ENCODE measurements at regions not wholly inside any gene's neighbourhood (a gene's known extent, or its start where the extent isn't known, plus 50 kb on each side); places are given as distances from the start of the nearest gene placed in this dataset.

GRCh38 chr4:123784626-123785025 lies 388.0 kb downstream of the SPRY1 start:
- DNase-seq: no peak
- ChIA-PET CTCF (no interaction called here), POLR2A (no interaction called here)
- H3K4me3 Mint-ChIP-seq: no peak overlapping the region
- no peaks in the 10 kb centered on the region for H3K27me3 Mint-ChIP-seq
- no peaks in the 10 kb centered on the region for H3K4me1 Mint-ChIP-seq
- H3K36me3 Mint-ChIP-seq (ENCODE audit: low read depth): no peaks in the 10 kb centered on the region
- no peak overlapping the region for H3K27ac Mint-ChIP-seq
- no peaks in the 10 kb centered on the region for H3K9me3 Mint-ChIP-seq

DNA sequence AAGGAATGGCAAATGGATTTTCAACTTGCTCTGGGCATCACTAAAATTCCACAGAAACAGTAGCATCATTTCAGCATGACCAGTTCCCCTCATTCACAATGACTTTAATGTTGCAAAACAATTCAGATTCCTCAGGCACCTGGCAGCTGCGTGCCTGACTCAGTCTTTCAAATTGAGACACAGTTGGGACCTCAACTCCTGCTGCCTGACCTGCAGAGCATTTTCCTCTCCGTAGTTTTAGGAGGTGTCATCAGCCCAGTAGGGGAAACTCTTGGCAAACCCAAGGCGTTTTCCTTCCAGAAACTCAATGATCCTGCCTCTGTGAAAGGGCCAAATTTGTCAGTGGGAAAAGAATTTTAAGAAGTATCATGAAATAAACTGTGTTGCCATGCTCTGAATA lies 388.9 kb downstream of the SPRY1 start:
- POLR2A ChIA-PET: no interaction called here

GRCh38 chr4:123786163-123786915 lies 389.7 kb downstream of the SPRY1 start:
- no peaks in the 10 kb centered on the region for H3K9me3 Mint-ChIP-seq
- ChIA-PET POLR2A (no interaction called here), CTCF (no interaction called here)
- no peak overlapping the region for H3K27ac Mint-ChIP-seq
- DNase-seq: no peak
- H3K4me1 Mint-ChIP-seq: no peaks in the 10 kb centered on the region
- no peaks in the 10 kb centered on the region for H3K27me3 Mint-ChIP-seq
- no peak overlapping the region for H3K4me3 Mint-ChIP-seq
- H3K36me3 Mint-ChIP-seq (ENCODE audit: low read depth): no peaks in the 10 kb centered on the region

More for the DNA sequence above, 388.9 kb downstream of the SPRY1 start:
- Mint-ChIP-seq H3K9me3 (no peaks in the 10 kb centered on the region), H3K27ac (no peak overlapping the region), H3K4me3 (no peak overlapping the region), H3K27me3 (no peaks in the 10 kb centered on the region), H3K4me1 (no peaks in the 10 kb centered on the region), H3K36me3 (ENCODE audit: low read depth) (no peaks in the 10 kb centered on the region)
- no peak for DNase-seq
- CTCF ChIA-PET: no interaction called here

- H3K36me3 Mint-ChIP-seq (ENCODE audit: low read depth): no peaks in the 10 kb centered on the region
- CTCF ChIA-PET: no interaction called here
- DNase-seq: no peak
- H3K27me3 Mint-ChIP-seq: no peaks in the 10 kb centered on the region
- H3K27ac Mint-ChIP-seq: no peak overlapping the region
- no peaks in the 10 kb centered on the region for H3K4me1 Mint-ChIP-seq
- no peaks in the 10 kb centered on the region for H3K9me3 Mint-ChIP-seq
- POLR2A ChIA-PET: no interaction called here
- H3K4me3 Mint-ChIP-seq: no peak overlapping the region
Measured at GRCh38 chr4:123786920-123787319, 390.3 kb downstream of the SPRY1 start.

GRCh38 chr4:123787512-123788080 lies 391.0 kb downstream of the SPRY1 start:
- Mint-ChIP-seq H3K36me3 (ENCODE audit: low read depth) (no peaks in the 10 kb centered on the region), H3K27me3 (no peaks in the 10 kb centered on the region), H3K27ac (no peak overlapping the region), H3K4me1 (no peaks in the 10 kb centered on the region), H3K4me3 (no peak overlapping the region), H3K9me3 (no peaks in the 10 kb centered on the region)
- DNase-seq: no peak
- ChIA-PET POLR2A (no interaction called here), CTCF (no interaction called here)

GRCh38 chr4:123788577-123788976 lies 392.0 kb downstream of the SPRY1 start:
- Mint-ChIP-seq H3K27me3 (no peaks in the 10 kb centered on the region), H3K27ac (no peak overlapping the region), H3K4me3 (no peak overlapping the region), H3K4me1 (no peaks in the 10 kb centered on the region), H3K9me3 (no peaks in the 10 kb centered on the region), H3K36me3 (ENCODE audit: low read depth) (no peaks in the 10 kb centered on the region)
- no peak for DNase-seq
- POLR2A ChIA-PET: no interaction called here
- CTCF ChIA-PET: no interaction called here

DNA sequence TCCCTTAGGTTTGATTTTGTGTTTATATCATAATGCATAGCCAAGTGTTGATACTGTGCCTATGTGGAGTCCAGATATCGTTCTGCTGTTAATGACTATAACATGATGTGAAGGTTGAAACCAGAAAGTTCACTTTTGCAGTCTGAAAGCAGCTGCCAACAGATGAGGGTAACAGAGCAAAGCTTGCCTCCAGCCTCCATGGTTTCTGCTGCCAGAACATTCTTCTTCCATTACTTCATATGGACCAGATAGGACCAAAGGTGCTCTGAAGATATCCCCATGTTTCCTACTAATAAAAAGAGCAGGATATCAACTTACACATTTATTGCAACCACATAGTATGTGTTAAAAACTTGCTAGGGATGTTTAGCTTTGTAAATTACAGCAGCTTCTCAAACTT lies 394.1 kb downstream of the SPRY1 start:
- Mint-ChIP-seq H3K4me3 (no peak overlapping the region), H3K36me3 (ENCODE audit: low read depth) (no peaks in the 10 kb centered on the region), H3K9me3 (no peaks in the 10 kb centered on the region), H3K27me3 (no peaks in the 10 kb centered on the region), H3K4me1 (no peaks in the 10 kb centered on the region), H3K27ac (no peak overlapping the region)
- no peak for DNase-seq
- CTCF ChIA-PET: no interaction called here
- POLR2A ChIA-PET: no interaction called here

DNA sequence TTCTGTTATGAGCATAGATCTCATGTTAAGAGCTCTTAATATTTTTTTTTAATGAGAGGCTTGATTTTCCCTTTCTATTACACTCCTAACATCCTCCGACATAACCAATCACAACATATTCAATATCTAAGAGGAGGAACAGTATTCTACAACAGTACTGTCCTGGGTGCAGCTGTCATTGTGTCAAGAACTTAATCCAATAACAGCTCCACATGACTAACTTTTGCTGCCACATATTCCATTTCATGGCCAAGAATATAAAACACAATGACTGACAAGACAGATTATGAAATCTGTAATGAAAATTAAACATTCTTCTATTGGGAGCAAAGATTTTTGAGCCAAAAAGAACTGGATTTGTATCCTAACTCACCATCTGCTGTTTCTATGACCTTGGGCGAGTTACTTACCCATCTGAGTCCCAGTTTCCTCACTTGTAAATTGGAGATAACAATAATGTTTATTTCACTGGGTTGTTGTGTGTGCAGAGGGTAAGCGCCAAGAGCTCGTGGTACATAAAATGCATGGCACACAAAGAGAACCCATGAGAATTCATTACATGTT lies 405.6 kb downstream of the SPRY1 start:
- POLR2A ChIA-PET: no interaction called here
- no peaks in the 10 kb centered on the region for H3K27me3 Mint-ChIP-seq

GRCh38 chr4:123802933-123803332 lies 406.3 kb downstream of the SPRY1 start:
- H3K4me1 Mint-ChIP-seq: no peaks in the 10 kb centered on the region
- H3K27me3 Mint-ChIP-seq: no peaks in the 10 kb centered on the region
- H3K4me3 Mint-ChIP-seq: no peak overlapping the region
- no peak overlapping the region for H3K27ac Mint-ChIP-seq
- H3K36me3 Mint-ChIP-seq (ENCODE audit: low read depth): no peaks in the 10 kb centered on the region
- DNase-seq: no peak
- no peaks in the 10 kb centered on the region for H3K9me3 Mint-ChIP-seq
- CTCF ChIA-PET: no interaction called here
- POLR2A ChIA-PET: no interaction called here

More for the DNA sequence above, 405.6 kb downstream of the SPRY1 start:
- DNase-seq: no peak
- CTCF ChIA-PET: no interaction called here
- Mint-ChIP-seq H3K9me3 (no peaks in the 10 kb centered on the region), H3K36me3 (ENCODE audit: low read depth) (no peaks in the 10 kb centered on the region), H3K4me3 (no peak overlapping the region), H3K27ac (no peak overlapping the region), H3K4me1 (no peaks in the 10 kb centered on the region)

DNA sequence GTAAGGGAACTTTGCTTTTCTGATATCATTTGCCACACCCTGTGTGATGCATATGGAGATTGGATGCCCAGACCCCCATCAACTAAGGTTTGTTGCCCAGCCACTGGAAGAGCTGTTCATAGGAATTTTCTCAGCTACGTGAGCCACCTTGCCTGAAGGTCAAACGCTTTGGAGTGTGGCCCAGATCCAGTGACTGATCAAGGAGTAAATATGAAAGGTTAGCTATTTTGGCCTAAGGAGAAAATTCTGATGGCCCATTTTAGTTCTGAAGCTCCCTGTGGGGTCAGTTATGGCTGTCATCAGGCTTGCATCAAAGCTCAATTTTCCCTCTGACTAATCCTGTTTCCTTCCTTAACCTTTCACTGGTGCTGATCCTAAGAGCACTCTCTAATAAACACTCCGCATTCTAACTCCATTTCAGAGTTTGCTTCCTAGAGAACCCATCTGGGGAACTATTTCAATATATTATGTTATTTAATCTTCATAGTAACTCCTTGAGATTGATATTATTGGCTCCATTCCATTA lies 407.7 kb downstream of the SPRY1 start:
- ChIA-PET POLR2A (no interaction called here), CTCF (no interaction called here)

GRCh38 chr4:123806056-123806455 lies 409.5 kb downstream of the SPRY1 start:
- Mint-ChIP-seq H3K27me3 (no peaks in the 10 kb centered on the region), H3K9me3 (no peaks in the 10 kb centered on the region), H3K27ac (no peak overlapping the region), H3K4me1 (no peaks in the 10 kb centered on the region), H3K4me3 (no peak overlapping the region), H3K36me3 (ENCODE audit: low read depth) (no peaks in the 10 kb centered on the region)
- ChIA-PET CTCF (no interaction called here), POLR2A (no interaction called here)
- DNase-seq: no peak

More for the DNA sequence above, 407.7 kb downstream of the SPRY1 start:
- H3K9me3 Mint-ChIP-seq: no peaks in the 10 kb centered on the region
- DNase-seq: no peak
- H3K36me3 Mint-ChIP-seq (ENCODE audit: low read depth): no peaks in the 10 kb centered on the region
- no peak overlapping the region for H3K27ac Mint-ChIP-seq
- H3K27me3 Mint-ChIP-seq: no peaks in the 10 kb centered on the region
- H3K4me3 Mint-ChIP-seq: no peak overlapping the region
- no peaks in the 10 kb centered on the region for H3K4me1 Mint-ChIP-seq

GRCh38 chr4:123807187-123807586 lies 410.6 kb downstream of the SPRY1 start:
- no peak overlapping the region for H3K4me3 Mint-ChIP-seq
- H3K36me3 Mint-ChIP-seq (ENCODE audit: low read depth): no peaks in the 10 kb centered on the region
- ChIA-PET POLR2A (no interaction called here), CTCF (no interaction called here)
- no peaks in the 10 kb centered on the region for H3K27me3 Mint-ChIP-seq
- DNase-seq: no peak
- no peak overlapping the region for H3K27ac Mint-ChIP-seq
- no peaks in the 10 kb centered on the region for H3K4me1 Mint-ChIP-seq
- no peaks in the 10 kb centered on the region for H3K9me3 Mint-ChIP-seq

DNA sequence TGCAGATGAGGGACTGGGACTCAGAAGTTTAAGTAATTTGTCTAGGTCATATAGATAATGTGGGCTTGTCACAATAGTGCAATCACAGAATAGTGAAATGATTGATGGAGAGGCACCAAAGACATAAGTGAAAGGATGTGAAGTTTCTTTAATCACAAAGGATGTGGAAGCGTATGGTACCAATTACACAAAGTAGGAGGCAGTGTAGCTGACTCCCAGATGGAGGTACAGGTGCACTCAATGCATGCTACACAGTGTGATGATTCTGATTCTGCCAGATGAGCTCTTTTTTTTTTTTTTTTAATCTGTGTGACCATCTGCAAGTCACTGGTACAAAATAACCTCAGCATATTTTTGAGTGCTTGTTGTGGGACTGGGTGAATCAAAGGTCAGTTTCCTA lies 411.3 kb downstream of the SPRY1 start:
- no peaks in the 10 kb centered on the region for H3K27me3 Mint-ChIP-seq
- H3K36me3 Mint-ChIP-seq (ENCODE audit: low read depth): no peaks in the 10 kb centered on the region
- no peaks in the 10 kb centered on the region for H3K9me3 Mint-ChIP-seq
- no peak overlapping the region for H3K27ac Mint-ChIP-seq
- ChIA-PET CTCF (no interaction called here), POLR2A (no interaction called here)
- H3K4me1 Mint-ChIP-seq: no peaks in the 10 kb centered on the region
- H3K4me3 Mint-ChIP-seq: no peak overlapping the region
- no peak for DNase-seq

GRCh38 chr4:123809864-123810263 lies 413.3 kb downstream of the SPRY1 start:
- ChIA-PET CTCF (no interaction called here), POLR2A (no interaction called here)
- no peak for DNase-seq
- Mint-ChIP-seq H3K27me3 (no peaks in the 10 kb centered on the region), H3K9me3 (no peaks in the 10 kb centered on the region), H3K27ac (no peak overlapping the region), H3K4me1 (no peaks in the 10 kb centered on the region), H3K4me3 (no peak overlapping the region), H3K36me3 (ENCODE audit: low read depth) (no peaks in the 10 kb centered on the region)
